NCI-H1694 (cell line): ENCODE measurements at regions not wholly inside any gene's neighbourhood (a gene's known extent, or its start where the extent isn't known, plus 50 kb on each side); places are given as distances from the start of the nearest gene placed in this dataset.

Experiments used
- DNase-seq: peaks from one replicate; lab custom pipeline; 2025; lab: John Stamatoyannopoulos, UW

GRCh38 chr2:144241801-144242200 lies 278.1 kb downstream of the ZEB2 start:
- no peak for DNase-seq

DNA sequence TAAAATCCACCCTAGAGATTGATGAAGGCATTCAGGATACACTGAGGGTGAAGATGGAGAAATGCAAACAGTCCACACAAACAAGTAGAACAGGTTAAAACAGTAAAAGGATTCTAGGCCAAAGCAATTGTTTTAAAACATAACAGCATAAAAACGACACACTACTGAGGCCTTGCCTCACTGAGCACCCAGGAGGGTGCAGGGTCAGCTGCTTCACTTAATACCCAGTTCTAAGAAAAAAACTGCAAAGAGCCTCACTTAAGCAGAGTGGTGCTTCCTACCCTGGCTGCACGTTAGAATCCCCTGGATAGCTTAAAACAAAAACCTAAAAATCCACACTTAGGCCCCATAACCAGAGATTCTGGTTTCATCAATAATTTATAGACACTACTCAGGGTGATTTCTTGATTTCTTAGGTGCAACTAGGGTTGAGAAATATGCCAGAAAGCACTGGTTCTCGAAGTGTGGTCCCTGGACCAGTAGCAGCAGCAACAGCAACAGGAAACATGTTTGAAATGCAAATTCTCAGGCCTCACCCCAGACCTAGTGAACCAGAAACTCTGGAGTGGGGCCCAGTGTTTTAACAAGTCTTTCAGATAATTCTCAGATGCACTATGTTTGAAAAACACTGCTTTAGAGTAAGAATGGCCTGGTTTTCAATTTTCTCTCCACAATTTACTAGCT lies 279.1 kb downstream of the ZEB2 start:
- DNase-seq, result no peak

DNA sequence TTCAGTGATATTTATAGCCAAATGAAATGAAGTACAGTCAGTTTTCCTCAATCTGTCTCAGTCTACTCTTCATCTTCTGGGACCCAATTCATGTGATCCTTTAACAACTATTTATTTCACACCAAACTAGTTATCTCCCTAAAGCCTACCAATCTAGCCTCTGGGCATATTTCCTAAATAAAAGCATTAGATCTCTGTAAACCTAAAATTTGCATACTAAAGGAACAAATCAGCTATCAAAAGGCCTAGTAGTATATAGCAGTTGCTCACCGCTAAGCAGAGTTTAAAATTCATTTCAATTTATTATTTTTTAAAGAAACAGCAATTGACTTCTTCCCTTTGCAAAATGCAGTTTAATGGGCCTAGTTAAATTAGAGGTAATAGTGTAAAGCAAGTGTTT lies 280.2 kb downstream of the ZEB2 start:
- DNase-seq, result no peak

GRCh38 chr2:144239306-144239705 lies 280.6 kb downstream of the ZEB2 start:
- DNase-seq, result no peak

GRCh38 chr2:144237830-144238627 lies 281.9 kb downstream of the ZEB2 start:
- no peak for DNase-seq

DNA sequence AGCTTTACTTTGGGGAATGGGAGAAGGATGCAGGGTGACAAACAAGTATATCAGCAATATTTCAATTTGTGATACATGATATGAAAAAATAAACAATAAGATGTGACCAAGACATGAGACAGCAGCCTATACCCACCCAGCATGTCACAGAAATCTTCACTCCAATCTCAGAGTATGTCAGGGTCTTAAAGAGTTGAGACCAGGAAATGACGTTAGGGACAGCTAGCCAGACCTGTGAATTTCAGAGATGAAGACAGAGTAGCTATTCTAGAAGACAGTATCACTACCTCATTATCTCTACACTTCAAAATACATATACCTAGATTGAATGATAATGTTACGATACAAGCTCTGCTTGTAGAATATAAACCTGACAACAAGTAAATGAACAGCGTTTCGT lies 282.8 kb downstream of the ZEB2 start:
- DNase-seq, result no peak

DNA sequence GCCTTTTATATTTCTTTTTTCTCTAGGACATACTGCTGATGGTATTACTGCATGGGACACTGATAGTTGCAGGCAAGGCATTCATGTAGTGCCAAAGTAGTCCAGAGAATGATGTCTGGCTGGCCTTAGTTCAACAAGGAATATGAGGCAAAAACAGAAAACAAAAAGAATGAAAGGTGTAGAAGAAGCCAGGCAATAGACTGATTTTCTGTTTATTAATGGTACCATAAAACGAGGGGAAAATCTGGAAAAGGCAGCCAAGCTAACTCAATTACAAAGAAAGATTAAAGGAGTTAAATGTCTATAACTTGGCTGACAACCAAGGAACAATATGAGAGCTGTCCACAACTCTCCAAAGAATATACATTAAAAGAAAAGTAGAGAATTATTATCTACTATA lies 284.9 kb downstream of the ZEB2 start:
- DNase-seq, result no peak

GRCh38 chr2:144234542-144234871 lies 285.4 kb downstream of the ZEB2 start:
- no peak for DNase-seq

GRCh38 chr2:144233733-144234541 lies 286.0 kb downstream of the ZEB2 start:
- DNase-seq, result no peak

DNA sequence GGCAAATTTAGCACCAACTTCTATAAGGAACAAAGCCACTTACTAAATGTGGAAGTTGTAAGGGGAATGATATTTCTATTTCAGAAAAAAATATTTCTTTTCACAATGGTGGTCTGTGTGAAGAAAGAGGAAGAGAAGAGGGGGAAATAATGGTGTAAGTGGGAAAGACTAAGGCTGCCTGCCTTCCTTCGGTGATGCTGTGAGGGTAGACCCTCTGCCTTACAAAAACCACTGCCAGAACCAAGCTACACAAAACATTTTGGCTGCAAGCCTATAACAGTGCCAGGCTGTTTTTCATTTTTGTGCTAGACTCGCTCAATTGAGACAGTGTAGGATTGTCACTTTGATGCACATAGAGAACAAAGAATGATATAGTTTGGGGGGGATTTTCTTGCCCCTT lies 286.6 kb downstream of the ZEB2 start:
- DNase-seq, result peak; percentile 69

- DNase-seq, result peak; percentile 63
Observed at GRCh38 chr2:144230448-144231085, 289.4 kb downstream of the ZEB2 start.

DNA sequence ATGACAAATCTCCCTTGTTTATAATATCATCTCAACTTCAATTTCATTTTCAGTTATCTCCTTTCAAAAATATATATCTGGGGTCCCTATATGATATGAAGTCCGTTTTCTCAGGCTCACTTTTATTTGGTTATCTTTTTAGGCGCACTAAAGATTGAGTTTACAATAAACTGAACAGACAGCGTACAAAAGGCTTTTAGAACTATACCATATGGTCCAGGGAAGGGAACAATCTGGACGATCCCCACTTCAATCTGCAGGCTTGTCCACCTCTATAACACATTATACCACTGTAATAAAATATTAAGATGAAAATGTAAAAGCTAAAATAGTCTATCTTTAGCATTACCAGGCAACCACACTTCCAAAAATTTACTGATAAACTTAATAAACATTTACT lies 289.9 kb downstream of the ZEB2 start:
- DNase-seq, result peak; percentile 63

DNA sequence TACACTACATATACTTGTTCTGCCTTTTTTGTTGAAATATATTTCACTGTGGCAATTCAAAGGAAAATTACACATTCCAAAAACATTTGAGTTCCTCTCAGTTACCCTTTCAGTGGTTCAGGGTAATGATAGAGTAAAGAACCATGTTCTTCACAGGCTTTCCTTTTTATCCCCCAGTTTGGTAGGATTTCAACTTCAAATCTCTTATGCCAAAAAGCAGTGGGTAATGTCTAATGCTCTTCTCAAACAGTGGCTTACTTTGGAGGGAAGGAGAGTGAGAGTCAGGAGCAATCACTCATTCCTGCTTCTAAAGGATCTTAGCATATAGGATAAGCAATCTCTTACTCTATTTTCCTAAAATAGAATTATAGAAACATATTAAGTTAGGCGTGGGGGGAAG lies 290.6 kb downstream of the ZEB2 start:
- DNase-seq, result no peak

DNA sequence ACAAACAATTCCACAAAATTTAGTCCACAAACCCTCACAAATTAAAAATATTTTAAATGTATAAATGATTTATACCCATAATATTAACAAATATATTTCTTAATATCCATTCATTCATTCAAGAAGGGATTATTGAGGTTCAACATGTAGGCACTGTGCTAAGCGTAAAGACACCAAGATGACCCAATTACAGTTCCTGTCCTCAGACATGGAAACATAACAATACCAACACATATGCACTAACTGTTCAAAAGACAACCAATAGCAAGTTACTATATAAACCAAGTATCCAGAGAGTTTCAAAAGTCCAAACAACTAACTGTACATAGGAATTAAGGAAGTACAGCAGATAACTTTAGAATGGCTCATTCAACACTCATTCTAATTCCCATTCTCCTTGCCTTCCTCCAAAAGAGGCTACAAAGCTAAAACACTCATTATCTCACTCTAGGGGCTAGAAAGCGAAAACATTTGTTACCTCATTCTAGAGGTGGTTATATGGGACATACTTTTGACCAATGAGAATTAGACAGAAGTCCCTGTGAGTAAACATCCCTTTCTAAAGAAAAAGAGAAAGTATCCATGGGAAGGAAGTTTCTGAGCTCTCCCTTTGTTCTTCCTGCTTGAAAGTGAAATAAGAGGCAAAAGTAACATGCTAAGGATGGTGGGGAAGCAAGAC lies 292.4 kb downstream of the ZEB2 start:
- DNase-seq, result no peak

DNA sequence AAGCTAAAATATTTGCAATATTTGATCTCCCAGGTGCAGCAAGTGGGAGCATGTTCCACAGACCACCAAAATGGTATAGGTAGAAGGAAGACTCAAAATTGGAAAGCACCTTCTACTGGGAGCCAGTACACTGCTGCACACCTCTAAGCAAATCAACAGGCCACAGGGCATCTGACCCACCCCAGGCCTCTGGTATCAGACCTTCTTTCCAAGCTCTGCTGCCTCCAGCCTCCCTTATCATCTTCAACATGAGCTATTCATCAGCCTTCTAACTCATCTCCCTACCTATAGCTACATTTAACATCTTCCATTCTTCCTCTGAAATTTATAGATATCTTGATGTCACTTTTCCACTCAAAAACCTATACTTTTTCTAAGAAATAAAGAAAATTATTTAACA lies 294.8 kb downstream of the ZEB2 start:
- no peak for DNase-seq

- DNase-seq, result no peak
Observed at GRCh38 chr2:144224472-144224871, 295.4 kb downstream of the ZEB2 start.

- no peak for DNase-seq
Observed at GRCh38 chr2:144219979-144220378, 299.9 kb downstream of the ZEB2 start.

GRCh38 chr2:144217853-144218633 lies 301.9 kb downstream of the ZEB2 start:
- no peak for DNase-seq

- no peak for DNase-seq
Observed at GRCh38 chr2:144215701-144216675, 303.9 kb downstream of the ZEB2 start.

DNA sequence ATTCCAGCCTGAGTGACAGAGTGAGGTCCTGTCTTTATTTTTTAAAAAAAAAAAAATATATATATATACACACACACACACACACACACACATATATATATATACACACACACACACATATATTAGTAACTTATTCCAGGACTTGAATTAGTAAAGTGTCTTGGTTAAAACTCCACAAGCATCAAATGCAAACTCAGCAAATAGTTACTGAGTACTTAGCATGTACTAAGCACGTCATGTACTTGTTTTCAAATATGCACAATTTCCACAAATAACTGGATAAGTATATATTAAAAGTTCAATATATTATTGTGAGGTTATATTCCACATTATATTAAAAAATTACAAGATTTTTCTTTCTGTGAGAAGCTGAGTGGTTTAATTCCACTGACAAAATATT lies 304.7 kb downstream of the ZEB2 start:
- no peak for DNase-seq
